GM20431 (cell line): ENCODE measurements at regions not wholly inside any gene's neighbourhood (a gene's known extent, or its start where the extent isn't known, plus 50 kb on each side); places are given as distances from the start of the nearest gene placed in this dataset.
"Not testable (repeated sequence)": the region's sequence is repeated elsewhere in the genome, so short reads cannot be mapped to it uniquely, and the experiment has no call there.

Experiments
- in situ Hi-C: fragments of 300-500 bp; cut with MseI, MboI; formaldehyde crosslinking; loops from one replicate; pipeline ENCODE4 v1.15.0; 2020; ENCODE audit warnings: low sequenced_read_pairs; ENCODE audit not compliant: unreplicated experiment

DNA sequence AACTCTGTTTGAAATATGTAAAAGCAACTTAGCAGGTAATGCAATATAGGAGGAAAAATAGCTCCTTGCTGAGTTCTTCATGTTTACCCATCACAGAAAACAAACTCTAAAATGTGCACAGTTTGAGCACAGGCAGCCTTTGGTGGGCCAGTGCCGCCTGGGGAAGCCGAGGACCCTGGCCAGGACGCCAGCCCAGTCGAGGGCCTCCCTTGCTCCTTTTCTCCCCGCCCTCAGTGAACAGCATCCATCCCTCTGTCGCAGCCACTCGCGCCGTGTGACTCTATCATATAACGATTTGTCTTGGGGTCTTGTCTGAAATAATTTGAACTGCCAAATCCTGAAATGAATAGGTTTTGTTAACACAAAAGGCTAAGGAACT, 286.7 kb upstream of the IRX4 start:
- in situ Hi-C loops: no loop called here

DNA sequence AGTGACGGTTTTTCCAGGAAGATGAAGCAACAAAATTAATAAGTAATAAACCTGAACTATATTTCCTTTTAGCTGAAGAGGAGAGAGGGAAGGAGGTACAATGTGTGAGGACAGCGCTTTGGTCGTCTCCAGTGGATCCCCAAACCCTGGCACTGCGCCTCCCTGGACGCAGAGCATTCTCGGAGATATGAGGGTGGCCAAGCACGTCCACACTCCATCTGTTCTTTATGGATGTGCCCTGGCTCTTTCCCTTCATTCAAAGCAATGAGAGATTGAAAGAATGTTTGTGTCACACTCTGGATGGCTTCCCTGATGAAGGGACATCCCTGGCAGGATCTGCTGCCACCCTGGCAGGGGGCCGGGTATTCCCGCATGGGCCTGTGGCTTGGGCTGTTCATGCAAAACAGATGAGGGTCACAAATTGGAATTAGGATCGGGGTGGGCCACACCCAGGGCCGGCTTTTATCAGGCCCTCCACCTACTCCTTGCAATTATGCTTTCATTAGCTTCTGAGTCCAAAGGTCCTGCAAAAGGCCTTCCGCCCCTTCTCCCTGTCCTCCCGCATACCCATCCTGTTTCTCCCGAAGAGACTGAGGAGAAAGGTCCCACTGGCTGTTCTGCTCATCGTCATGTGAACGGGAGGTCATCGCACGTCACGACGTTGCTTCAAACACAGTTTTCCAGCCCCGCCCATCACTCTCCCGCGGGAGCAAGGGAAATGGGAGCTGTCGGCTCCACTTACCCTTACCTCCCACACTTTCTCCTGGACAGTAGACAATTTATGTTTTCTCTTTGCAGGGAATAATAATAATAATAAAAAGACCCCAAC, 286.1 kb upstream of the IRX4 start:
- in situ Hi-C loops: no loop called here

DNA sequence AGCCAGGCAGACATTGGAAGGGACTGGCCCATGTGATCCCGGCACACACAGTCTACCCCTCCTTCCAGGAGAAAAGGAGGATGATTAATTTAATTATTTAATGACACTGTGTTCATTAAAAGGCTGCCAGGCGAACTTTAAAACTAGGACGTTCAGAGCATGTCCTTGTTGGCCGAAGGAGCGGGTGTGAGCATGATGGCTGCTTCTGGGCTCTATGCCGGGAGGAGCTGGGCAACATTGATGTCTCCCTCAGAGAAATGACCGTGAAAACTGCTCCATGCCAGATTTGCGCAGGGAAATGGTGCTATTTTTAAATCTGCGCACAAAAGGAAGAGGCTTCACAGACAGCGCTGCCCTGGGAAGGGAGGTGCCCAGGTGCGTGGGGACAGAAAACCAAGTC, 284.9 kb upstream of the IRX4 start:
- in situ Hi-C loops: no loop called here

DNA sequence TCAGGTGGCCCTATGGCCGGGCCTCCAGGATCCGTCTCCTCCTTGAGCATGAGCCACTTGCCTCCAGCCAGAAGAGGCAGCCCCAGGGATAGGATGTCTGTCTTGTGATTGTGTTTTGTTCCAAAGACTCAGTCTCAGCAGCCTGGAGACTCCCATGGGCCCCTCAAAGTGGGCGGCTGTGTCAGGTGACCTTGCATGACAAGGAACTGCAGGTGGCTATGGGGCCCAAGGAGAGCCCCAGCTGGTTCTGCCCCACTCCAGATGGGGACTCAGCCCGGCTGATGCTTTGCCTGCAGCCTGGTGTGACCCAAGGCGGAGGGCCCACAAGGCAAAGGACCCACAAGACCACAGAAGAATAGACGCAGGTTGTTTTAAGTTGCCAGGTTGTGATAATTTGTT, 284.3 kb upstream of the IRX4 start:
- in situ Hi-C loops: no loop called here

DNA sequence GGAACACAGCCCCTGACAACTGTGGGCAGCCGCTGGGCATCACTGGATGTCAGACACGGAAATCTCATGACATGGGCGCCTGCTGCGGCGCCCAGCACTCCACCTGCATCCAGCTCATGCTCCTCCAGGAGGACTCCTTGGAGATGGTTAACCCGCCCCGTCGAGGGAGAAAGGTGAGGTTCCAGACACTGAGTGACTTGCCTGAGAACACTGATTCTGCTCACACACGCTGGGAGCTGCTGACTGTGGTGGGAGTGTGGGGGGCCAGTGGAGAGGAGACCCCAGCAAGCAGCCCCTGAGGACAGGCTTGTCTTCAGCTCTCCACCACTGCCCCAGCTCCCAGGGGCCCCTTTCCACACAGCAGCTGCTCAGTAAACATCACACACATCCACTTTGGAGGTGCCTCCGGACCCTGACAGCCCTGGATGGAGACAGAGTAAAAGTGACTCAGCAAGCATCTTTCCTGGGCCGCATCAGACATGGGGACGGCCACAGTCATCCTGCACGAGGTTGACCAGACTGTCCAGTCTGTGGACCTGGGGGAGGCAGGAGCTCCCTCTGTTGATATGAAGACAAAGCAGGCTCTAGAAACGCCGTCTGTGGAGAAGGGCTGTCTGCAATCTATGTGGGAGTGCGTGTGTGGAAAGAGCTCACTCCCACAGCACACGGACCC, 283.7 kb upstream of the IRX4 start:
- in situ Hi-C loops: no loop called here

DNA sequence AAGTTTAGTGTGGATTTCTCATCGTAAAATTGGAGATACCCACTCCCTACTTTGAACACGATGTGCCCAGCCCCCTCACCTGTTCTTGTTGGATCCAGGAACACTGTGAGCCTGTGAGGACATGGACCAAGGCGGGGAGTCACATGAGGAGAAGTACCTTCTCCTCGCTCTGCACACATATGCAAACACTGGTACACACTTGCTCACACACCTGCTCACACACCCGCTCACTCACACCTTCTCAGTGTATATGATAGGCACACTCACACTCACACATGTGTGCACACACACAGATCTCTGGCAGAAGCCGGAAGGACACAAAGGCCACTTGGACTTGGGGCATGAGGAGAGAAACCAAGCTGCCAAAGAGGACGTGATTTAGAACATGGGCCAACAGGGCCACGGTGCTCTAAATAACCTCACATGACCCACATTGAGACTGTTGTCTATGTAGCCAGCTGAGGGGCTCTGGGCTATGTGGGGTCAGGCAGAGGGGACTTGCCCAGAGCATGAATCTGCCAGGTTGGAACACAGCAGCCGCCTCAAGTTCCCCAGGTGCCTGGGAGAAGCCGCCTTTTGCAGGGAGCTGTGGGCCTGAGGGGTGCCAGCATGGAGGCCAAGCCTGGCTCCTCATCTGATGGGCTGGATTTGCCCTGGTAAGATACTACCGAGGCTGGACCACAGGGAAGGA, 283.0 kb upstream of the IRX4 start:
- in situ Hi-C loops: no loop called here

DNA sequence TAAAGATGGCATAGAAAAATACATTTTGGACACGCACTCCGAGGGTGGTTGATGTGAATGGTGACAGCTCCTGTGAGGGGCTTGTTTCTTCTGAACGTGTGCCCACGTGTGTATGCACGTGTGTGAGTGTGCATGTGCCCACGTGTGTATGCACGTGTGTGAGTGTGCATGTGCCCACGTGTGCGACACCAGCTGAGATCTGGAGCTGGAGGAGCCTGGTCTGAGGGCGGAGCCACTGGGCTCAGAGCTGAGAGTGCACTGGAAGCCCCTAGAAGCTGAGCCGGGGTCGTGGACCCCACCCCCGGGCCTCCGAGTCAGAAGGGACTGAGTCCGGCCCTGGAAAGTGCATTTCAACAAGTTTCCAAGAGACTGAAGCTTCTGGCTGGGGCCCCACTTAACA, 282.5 kb upstream of the IRX4 start:
- in situ Hi-C loops: no loop called here

DNA sequence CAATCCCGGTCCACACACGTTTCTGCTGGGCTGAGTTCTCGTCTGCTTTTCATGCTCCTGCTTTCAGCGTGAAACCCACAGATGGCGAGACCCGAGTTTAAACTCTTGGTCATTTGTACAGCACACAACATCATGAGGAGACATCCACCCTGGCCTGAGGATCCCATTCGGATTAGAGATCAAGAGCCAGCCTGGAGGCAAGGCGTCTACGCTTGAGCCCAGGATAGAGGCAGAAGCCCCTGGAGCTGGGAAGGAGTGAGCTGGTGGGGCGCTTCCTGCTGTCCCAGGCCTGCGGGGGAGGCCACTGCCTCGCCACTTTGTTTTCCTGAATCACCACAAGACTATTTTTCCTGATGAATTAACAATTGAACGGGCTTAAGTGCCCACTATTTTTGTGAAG, 281.9 kb upstream of the IRX4 start:
- in situ Hi-C loops: no loop called here

DNA sequence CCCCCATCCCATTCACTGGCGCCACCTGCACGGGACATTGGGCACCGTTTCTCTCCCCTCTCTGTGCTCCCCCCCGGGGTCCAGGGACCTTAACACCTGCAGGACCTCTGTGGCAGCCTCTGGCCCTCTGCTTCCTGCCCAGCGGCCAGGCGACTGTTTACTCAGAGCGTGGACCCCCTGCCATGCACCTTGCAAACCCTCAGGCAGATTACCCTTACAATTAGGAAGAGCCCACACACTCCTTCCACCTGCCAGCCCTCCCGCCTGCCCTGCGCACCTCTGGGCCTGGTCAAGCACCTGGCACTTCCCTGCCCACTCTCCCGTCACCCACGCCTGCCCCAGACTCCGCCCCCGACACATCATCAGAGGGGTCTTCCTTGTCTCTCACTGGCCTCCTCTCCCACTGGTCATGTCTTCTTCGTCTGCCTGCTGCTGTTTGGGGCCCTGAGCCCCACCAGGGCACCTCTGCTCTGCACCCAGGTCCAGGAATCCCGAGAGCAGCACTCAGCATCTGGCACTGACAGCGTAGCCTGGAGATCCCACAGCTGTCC, 281.3 kb upstream of the IRX4 start:
- in situ Hi-C loops: no loop called here

DNA sequence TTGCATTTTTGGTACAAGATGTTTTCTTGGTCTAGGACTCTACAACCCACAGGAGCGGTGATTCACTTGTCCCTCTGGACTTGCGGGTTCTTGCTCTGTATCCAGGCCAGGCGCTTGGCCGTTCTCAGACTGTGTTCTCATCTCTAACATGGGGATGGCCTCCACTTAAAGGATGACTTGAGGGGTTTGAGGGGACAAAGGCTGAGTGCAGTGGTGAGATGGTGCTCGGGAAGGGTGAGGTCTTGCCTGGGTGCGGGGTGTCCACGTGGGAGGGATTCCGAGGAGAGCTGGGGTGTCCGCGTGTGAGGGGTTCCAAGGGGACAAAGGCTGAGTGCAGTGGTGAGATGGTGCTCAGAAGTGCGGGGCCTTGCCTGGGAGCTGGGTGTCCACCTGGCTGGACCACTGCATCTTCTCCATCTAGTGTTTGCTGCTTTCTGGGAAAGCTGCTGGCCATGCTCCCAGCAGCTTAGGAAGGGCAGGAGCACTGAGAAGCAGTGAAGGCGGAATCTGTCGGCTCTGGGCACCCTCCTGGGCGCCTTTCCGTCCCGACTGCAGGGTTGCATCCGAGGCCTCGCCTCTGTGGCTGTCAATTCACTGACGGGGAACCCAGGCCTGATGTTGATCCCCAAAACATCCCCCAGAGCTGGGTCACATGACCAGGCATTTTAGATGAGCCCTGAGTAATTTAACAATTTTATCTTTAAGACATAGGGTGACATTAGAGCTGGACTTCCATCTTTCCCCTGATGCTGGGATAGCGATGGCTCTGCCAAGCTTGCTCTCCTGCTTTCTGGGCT, 280.5 kb upstream of the IRX4 start:
- in situ Hi-C loops: no loop called here

DNA sequence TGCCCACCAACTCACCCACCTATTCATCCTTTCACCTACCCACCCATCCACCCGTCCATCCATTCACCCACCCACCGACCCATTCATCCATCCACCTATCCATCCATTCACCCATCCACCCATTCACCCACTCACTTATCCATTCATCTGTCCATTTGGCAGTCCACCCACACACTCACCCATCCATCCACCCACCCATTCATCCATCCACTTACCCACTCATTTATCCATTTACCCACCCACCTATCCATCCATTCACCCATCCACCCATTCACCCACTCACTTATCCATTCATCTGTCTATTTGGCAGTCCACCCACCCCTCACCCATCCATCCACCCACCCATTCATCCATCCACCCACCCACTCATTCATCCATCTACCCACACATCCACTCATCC, 278.1 kb upstream of the IRX4 start:
- in situ Hi-C loops: no loop called here

DNA sequence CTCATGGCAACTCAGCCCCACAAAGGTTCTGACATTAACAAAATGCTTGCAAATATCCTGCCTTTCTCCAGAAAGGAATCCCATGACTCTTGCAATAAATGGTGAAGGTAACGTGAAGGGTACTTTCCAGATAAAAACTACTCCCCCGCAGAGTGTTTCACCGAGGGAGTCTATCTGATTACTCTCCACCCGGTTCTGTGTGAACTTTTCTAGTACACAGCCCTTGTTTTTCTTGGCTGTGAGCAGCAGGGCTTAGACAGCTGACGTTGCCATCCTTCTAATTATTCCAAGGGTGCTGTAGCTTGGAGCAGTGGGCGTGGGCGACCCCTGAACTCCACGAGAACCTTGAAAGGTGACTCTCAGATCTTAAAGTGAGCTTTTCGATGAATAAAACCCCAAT, 276.0 kb upstream of the IRX4 start:
- in situ Hi-C loops: no loop called here

DNA sequence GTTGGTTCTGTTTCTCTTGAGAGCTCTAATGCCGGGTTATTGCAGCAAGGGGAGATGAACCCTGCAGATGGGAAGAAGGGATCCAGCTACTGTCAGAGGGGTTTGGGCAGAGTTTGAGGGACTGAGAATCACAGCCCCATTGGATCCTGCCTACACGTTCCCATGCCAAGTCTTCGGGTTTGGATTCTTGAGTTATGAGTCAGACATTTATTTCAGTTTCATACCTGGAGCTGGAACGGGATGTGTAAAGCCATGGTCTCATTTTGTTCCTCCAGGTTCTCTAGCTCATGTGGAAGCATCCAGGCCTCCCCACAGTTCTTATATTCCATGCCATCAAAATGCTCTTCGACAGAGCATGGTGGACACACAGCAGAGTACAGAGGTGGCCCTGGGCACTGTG, 275.4 kb upstream of the IRX4 start:
- in situ Hi-C loops: no loop called here

DNA sequence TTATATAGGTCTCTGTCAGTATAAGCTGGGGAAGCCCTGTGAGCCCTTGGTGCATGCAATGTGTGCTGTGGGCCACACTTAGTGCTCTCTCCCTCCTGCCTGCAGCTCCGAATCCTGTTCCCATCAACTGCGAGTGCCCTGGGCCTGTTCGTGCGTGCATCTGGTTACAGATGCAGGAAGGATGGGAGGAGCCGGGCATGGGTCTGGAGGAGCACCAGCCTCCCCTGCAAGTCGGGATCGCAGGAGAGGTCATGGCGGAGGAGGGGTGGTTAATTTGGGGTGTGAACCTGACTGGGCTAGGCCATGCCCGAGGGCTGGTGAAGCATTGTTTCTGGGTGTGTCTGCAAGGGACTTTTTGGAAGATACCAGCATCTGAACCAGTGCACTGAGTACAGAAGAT, 274.6 kb upstream of the IRX4 start:
- in situ Hi-C loops: no loop called here

DNA sequence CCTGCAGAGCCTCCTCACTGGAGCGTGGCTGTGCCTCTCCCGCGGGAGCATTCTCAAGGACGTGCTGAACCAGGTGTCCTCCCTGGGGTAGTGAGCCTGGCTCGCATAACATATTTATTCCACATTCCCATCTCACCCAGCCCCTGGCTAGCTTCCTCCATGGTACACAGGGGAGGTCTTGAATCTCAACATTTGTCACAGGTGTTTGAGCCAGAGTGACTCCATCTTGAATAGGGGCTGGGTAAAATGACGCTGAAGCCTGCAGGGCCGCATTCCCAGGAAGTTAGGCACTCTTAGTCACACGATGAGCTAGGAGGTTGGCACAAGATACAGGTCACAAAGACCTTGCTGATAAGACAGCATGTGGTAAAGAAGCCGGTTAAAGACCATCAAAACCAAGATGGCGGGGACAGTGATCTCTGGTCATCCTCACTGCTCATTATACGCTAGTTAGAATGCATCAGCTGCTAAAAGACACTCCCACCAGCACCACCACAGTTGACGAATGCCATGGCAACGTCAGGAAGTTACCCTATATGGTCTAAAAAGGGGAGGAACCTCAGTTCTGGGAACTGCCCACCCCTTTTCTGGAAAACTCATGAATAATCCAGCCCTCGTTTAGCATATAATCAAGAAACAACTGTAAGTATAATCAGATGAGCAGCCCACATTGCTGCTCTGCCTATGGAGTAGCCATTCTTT, 273.8 kb upstream of the IRX4 start:
- in situ Hi-C loops: no loop called here

DNA sequence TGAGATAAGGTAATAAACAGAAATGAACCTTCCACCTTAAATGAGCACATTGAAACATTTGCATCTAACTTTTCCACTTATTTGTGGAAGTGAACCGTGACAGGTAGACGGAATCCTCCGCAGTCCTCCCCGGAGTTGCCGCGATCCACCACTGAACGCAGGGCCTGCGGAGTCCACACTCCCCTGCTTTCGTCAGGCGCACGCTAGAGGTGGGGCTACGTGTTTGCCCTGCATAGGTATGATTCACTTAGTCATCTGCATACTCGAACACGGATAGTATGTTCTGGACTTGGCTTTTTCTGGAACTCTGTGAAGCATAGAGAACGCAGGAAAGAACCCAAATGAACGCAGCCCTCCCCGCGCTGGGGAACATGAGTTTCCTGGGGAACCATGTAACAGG, 272.8 kb upstream of the IRX4 start:
- in situ Hi-C loops: no loop called here

DNA sequence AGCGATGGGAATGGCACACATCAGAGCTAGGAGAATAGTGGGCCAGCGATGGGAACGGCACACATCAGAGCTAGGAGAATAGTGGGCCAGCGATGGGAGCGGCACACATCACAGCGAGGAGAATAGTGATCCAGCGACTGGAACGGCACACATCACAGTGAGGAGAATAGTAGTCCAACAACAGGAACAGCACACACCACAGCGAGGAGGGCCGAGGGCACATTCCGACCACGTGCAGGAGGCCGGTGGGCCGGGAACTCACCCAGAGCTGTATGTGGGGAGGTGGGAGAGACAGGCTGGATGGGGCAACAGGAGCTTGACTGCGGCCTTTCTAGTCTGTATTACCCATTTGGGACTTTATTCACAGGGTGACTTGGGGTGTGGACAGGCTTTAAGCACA, 271.1 kb upstream of the IRX4 start:
- in situ Hi-C loops: no loop called here

DNA sequence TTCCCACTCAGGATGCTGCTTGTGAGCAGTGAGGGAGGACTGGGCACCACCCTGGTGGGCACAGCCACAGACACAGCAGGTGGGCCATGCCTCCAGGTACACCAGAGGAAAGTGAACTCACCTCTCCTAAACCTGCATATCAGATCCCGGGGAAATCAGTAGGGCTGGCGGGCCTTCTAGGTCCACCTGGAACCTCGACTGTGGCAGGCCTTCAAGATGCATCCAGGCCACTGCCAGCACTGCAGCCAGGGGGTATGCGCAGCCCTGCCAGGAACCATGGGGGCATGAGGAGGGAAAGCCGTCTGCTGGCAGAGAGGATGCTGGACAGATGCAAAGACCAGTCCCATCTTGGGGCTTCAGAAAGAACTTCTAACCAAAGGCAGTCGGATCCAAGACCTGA, 270.6 kb upstream of the IRX4 start:
- in situ Hi-C loops: no loop called here

DNA sequence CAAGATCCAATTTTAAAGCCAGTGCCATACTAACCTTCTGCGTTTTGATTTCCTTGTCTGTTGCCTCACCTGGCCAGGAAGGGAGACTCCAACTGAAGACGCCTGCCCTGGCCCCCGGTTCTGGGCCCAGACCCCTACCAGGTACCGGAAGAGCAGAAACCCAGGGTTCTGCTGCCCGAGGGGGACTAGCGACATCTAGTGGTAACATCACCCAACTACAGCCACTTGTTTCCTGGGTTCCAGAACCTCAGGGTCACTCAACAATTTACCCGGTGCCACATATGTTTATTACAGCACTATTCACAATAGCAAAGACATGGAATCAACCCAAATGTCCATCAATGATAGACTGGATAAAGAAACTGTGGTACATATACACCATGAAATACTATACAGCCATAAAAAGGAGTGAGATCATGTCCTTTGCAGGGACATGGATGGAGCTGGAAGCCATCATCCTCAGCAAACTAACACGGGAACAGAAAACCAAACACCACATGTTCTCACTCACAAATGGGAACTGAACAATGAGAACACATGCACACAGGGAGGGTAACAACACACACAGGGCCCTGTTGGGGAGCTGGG, 268.7 kb upstream of the IRX4 start:
- in situ Hi-C loops: not testable (repeated sequence)
